Thyroid gland (tissue), 4 donors: ENCODE measurements at regions not wholly inside any gene's neighbourhood (a gene's known extent, or its start where the extent isn't known, plus 50 kb on each side); places are given as distances from the start of the nearest gene placed in this dataset.

Source experiments
- CTCF ChIP-seq, 6 experiments: fragments of 200-600 bp in 3 of 6; fragments of 450-650 bp in 3 of 6; sonication (generic) in 3 of 6; IDR thresholded peaks; one replicate each; pipeline ENCODE4 v1.5.1; 2016 to 2019; ENCODE audit warnings: antibody characterized with exemption in 6 of 6, mild to moderate bottlenecking in 2 of 6, inconsistent platforms in 1 of 6, moderate library complexity in 1 of 6
- POLR2A ChIP-seq, 2 donors: fragments of 450-650 bp; IDR thresholded peaks; one replicate each; pipeline ENCODE4 v1.6.1; 2017; ENCODE audit warnings: antibody characterized with exemption in 2 of 2, mild to moderate bottlenecking in 2 of 2, moderate library complexity in 1 of 2

GRCh38 chr3:72001758-72002157 lies 216.8 kb upstream of the PROK2 start:
- TF ChIP-seq POLR2A (IDR thresholded peaks at IDR 0.05) (no peak), CTCF (IDR thresholded peaks at IDR 0.05) (no peak)
